ENCODE measurements at regions not wholly inside any gene's neighbourhood (a gene's known extent, or its start where the extent isn't known, plus 50 kb on each side); places are given as distances from the start of the nearest gene placed in this dataset. TPM values are rescaled to one million over a fixed set of nuclear protein-coding genes. Genes with fewer than 3 reads are reported as not detected.

- no peak for DNase-seq (ENCODE audit: low spot score)
- Histone ChIP-seq H2BK12ac (ENCODE audit: low read length) (no peak overlapping the region), H2BK120ac (ENCODE audit: low read depth, low read length) (no peak overlapping the region), H2AFZ (ENCODE audit: low read length) (peak overlapping the region; percentile 74), H3K18ac (ENCODE audit: low read length) (peak overlapping the region; percentile 7), H3K79me1 (ENCODE audit: low read depth, low read length) (no peaks in the 10 kb centered on the region), H2AK5ac (ENCODE audit: low read depth, low read length) (no peak overlapping the region), H3K23ac (ENCODE audit: low read depth, low read length, poor library complexity) (no peak overlapping the region), H3K4me3 (ENCODE audit: low read length in 2 of 2) (no peak overlapping the region), H4K8ac (ENCODE audit: low read depth, low read length) (no peak overlapping the region), H2BK5ac (ENCODE audit: low read length) (no peak overlapping the region), H3K14ac (ENCODE audit: low read length) (no peak overlapping the region), H3K27me3 (ENCODE audit: control insufficient read depth in 3 of 3, insufficient read depth in 3 of 3, low read depth in 1 of 3, low read length in 3 of 3) (no peaks in the 10 kb centered on the region), H3K4ac (ENCODE audit: low read length) (no peak overlapping the region), H2BK15ac (ENCODE audit: low read length) (no peak overlapping the region), H3K27ac (replicated peaks; ENCODE audit: low read length) (no peak overlapping the region), H3K4me2 (ENCODE audit: insufficient read depth, low read length, poor library complexity, severe bottlenecking) (no peak overlapping the region), H4K91ac (ENCODE audit: low read depth, low read length, poor library complexity) (no peak overlapping the region), H3K4me1 (ENCODE audit: control insufficient read depth in 2 of 2, insufficient read depth in 1 of 2, low read depth in 1 of 2, low read length in 2 of 2) (peaks cover 7 to 18% of the 10 kb centered on the region in 2 donors), H3K9me3 (replicated peaks in 1 of 2; ENCODE audit: control insufficient read depth in 2 of 2, insufficient read depth in 1 of 2, low read depth in 1 of 2, low read length in 2 of 2) (no peaks in the 10 kb centered on the region), H3K36me3 (replicated peaks in 1 of 2; ENCODE audit: control insufficient read depth in 2 of 2, insufficient read depth in 2 of 2, low read length in 2 of 2) (no peaks in the 10 kb centered on the region), H3K9ac (ENCODE audit: low read depth, low read length, poor library complexity) (no peak overlapping the region)
- WGBS, 2 donors (ENCODE audit: extremely low coverage in 2 of 2, insufficient read length in 2 of 2, insufficient replicate concordance in 1 of 2) = no CpG with 5 or more reads among the region's 6 CpGs
Measured at GRCh38 chr15:67011617-67012005, 53.8 kb upstream of the SMAD3 start.

GRCh38 chr15:67013696-67014095, 51.7 kb upstream of the SMAD3 start:
- H2BK15ac ChIP-seq (ENCODE audit: low read length) = no peak overlapping the region
- H2AFZ ChIP-seq (ENCODE audit: low read length) = peak overlapping the region; percentile 86
- DNase-seq (ENCODE audit: low spot score) = peak; percentile 38
- no peaks in the 10 kb centered on the region for H3K79me1 ChIP-seq (ENCODE audit: low read depth, low read length)
- no peak overlapping the region for H2BK12ac ChIP-seq (ENCODE audit: low read length)
- H2BK5ac ChIP-seq (ENCODE audit: low read length) = no peak overlapping the region
- H3K27me3 ChIP-seq (ENCODE audit: control insufficient read depth in 3 of 3, insufficient read depth in 3 of 3, low read depth in 1 of 3, low read length in 3 of 3) = no peaks in the 10 kb centered on the region
- H3K27ac ChIP-seq (replicated peaks; ENCODE audit: low read length) = no peak overlapping the region
- H3K36me3 ChIP-seq (replicated peaks in 1 of 2; ENCODE audit: control insufficient read depth in 2 of 2, insufficient read depth in 2 of 2, low read length in 2 of 2) = no peaks in the 10 kb centered on the region
- H3K18ac ChIP-seq (ENCODE audit: low read length) = peak overlapping the region; percentile 54
- no peak overlapping the region for H3K4me3 ChIP-seq (ENCODE audit: low read length in 2 of 2)
- WGBS, 2 donors (ENCODE audit: extremely low coverage in 2 of 2, insufficient read length in 2 of 2, insufficient replicate concordance in 1 of 2) = no CpG with 5 or more reads among the region's 11 CpGs
- H4K91ac ChIP-seq (ENCODE audit: low read depth, low read length, poor library complexity) = no peak overlapping the region
- peaks cover 11 to 19% of the 10 kb centered on the region in 2 donors for H3K4me1 ChIP-seq (ENCODE audit: control insufficient read depth in 2 of 2, insufficient read depth in 1 of 2, low read depth in 1 of 2, low read length in 2 of 2)
- no peak overlapping the region for H3K14ac ChIP-seq (ENCODE audit: low read length)
- H3K23ac ChIP-seq (ENCODE audit: low read depth, low read length, poor library complexity) = no peak overlapping the region
- no peak overlapping the region for H4K8ac ChIP-seq (ENCODE audit: low read depth, low read length)
- H3K9me3 ChIP-seq (replicated peaks in 1 of 2; ENCODE audit: control insufficient read depth in 2 of 2, insufficient read depth in 1 of 2, low read depth in 1 of 2, low read length in 2 of 2) = no peaks in the 10 kb centered on the region
- no peak overlapping the region for H2AK5ac ChIP-seq (ENCODE audit: low read depth, low read length)
- H3K4me2 ChIP-seq (ENCODE audit: insufficient read depth, low read length, poor library complexity, severe bottlenecking) = peak overlapping the region; percentile 18
- H2BK120ac ChIP-seq (ENCODE audit: low read depth, low read length) = no peak overlapping the region
- H3K4ac ChIP-seq (ENCODE audit: low read length) = no peak overlapping the region
- peak overlapping the region; percentile 65 for H3K9ac ChIP-seq (ENCODE audit: low read depth, low read length, poor library complexity)

Small RNAs in the stretch of these regions (small RNA-seq; reads per million reads assigned to genes)
- gene HMGN2P47 (ENCODE audit: insufficient read depth) = not detected
